ENCODE measurements at regions not wholly inside any gene's neighbourhood (a gene's known extent, or its start where the extent isn't known, plus 50 kb on each side); places are given as distances from the start of the nearest gene placed in this dataset.

DNA sequence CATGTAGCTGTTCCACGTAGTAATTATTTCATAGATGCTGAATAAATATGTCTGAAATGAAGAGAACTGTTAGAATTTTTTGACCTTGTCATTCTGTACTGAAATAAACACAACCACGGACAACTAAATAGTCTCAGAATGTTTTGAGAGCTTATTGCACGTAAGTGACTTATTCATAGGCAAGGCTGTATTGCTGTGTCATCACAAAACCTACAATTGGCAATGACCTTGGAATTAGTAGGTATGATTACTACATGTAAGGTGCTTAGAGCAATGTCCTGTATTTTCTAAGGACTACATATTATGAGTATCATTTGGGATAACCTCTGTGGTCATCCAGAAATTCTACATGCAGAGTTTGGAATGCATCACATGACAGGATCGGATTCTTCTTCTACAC is 237.2 kb upstream of the PUDP start:
- no peak overlapping the region for H3K4me3 Mint-ChIP-seq

DNA sequence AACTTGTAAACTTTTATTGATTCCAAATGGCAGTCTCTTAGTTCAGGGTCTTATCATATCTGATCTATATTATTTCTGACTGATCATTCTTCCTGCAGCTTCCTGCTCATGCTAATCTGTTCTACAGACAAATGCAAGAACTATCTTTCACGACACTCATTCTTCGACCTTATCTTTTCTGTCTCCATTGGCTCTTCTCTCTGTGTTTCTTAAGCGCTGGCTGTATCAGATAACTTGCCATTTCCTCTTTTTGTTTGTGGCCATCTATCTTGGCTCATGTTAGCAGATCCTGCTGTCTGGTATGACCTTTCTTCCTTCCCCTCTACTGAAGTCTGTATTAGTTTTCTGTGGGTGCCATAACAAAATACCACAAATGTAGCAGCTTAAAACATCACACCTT is 230.5 kb upstream of the PUDP start:
- DNase-seq (ENCODE audit: low read depth, low spot score): no peak
- Mint-ChIP-seq H3K27ac (ENCODE audit: unreplicated experiment) (no peak overlapping the region), H3K9me3 (peaks cover 10% of the 10 kb centered on the region), H3K4me3 (no peak overlapping the region), H3K4me1 (no peaks in the 10 kb centered on the region), H3K36me3 (ENCODE audit: low read depth) (peaks cover 4% of the 10 kb centered on the region), H3K27me3 (ENCODE audit: low read depth) (no peaks in the 10 kb centered on the region)
- TF ChIP-seq, protein P1, sequence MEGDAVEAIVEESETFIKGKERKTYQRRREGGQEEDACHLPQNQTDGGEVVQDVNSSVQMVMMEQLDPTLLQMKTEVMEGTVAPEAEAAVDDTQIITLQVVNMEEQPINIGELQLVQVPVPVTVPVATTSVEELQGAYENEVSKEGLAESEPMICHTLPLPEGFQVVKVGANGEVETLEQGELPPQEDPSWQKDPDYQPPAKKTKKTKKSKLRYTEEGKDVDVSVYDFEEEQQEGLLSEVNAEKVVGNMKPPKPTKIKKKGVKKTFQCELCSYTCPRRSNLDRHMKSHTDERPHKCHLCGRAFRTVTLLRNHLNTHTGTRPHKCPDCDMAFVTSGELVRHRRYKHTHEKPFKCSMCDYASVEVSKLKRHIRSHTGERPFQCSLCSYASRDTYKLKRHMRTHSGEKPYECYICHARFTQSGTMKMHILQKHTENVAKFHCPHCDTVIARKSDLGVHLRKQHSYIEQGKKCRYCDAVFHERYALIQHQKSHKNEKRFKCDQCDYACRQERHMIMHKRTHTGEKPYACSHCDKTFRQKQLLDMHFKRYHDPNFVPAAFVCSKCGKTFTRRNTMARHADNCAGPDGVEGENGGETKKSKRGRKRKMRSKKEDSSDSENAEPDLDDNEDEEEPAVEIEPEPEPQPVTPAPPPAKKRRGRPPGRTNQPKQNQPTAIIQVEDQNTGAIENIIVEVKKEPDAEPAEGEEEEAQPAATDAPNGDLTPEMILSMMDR (conservative IDR thresholded peaks at IDR 0.05): no peak

More for the DNA sequence above, 237.2 kb upstream of the PUDP start:
- H3K4me1 Mint-ChIP-seq: no peaks in the 10 kb centered on the region
- TF ChIP-seq, protein P1 (conservative IDR thresholded peaks at IDR 0.05): no peak
- no peaks in the 10 kb centered on the region for H3K27me3 Mint-ChIP-seq (ENCODE audit: low read depth)
- no peaks in the 10 kb centered on the region for H3K36me3 Mint-ChIP-seq (ENCODE audit: low read depth)
- H3K27ac Mint-ChIP-seq (ENCODE audit: unreplicated experiment): no peak overlapping the region
- DNase-seq (ENCODE audit: low read depth, low spot score): no peak
- no peaks in the 10 kb centered on the region for H3K9me3 Mint-ChIP-seq

DNA sequence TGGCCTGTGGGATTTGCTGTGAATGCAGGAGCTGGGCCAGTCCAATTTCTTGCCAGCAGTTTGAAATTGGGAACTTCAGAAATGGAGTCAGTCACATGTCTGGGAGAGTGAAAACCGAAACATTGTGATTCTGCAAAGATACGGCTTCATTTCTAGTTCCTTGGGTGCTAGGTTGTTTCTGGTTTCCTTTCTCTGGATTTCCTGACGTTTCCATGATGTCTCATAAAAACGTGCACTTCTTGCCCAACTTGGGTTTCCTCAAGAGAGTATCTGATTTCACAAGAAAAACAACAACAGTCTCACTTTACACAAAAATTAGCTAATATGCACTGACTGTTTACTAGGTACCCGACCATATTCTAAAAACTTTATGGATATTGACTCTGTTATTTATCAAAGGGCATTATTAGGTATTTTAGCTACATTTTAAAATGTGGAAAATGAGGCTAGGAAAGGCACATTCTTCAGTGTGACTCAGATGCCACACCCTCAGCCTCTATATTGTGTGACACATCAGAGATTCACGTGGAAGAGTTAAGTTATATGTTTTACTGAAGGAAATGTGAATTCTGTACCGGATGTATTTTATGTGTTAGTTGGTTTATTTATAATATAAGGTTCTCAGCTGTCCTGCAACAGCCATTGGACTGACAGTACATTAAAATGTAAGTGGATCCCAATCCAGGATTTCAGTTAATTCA is 225.0 kb upstream of the PUDP start:
- no peaks in the 10 kb centered on the region for H3K4me1 Mint-ChIP-seq

DNA sequence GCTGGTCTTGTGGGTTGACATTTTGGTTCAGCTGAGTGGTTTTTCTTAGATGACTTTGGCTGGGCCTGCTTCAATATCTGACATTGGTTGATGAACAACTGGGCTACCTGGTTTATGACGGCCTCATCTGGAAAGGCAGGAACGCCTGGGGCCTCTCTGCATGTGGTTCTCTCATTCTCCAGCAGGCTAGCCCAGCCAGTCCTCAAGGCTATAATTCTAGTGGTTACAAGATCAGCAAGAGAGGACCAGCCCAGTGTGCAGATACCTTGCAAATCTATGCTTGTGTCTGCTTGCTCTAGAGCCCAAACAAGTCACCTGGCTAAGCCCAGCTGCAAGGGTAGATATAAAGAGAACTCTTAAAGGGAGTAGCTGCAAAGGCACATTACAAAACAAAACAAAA is 214.2 kb upstream of the PUDP start:
- no peak for DNase-seq (ENCODE audit: low read depth, low spot score)
- Mint-ChIP-seq H3K4me3 (no peak overlapping the region), H3K27ac (ENCODE audit: unreplicated experiment) (no peak overlapping the region), H3K9me3 (no peaks in the 10 kb centered on the region), H3K36me3 (ENCODE audit: low read depth) (no peaks in the 10 kb centered on the region), H3K27me3 (ENCODE audit: low read depth) (no peaks in the 10 kb centered on the region), H3K4me1 (peaks cover 9% of the 10 kb centered on the region)
- TF ChIP-seq, protein P1 (conservative IDR thresholded peaks at IDR 0.05): peak; percentile 20

More for the DNA sequence above, 225.0 kb upstream of the PUDP start:
- Mint-ChIP-seq H3K9me3 (peaks cover 12% of the 10 kb centered on the region), H3K4me3 (no peak overlapping the region), H3K36me3 (ENCODE audit: low read depth) (peaks cover 10% of the 10 kb centered on the region), H3K27me3 (ENCODE audit: low read depth) (no peaks in the 10 kb centered on the region), H3K27ac (ENCODE audit: unreplicated experiment) (no peak overlapping the region)
- TF ChIP-seq, protein P1 (conservative IDR thresholded peaks at IDR 0.05): no peak
- no peak for DNase-seq (ENCODE audit: low read depth, low spot score)

DNA sequence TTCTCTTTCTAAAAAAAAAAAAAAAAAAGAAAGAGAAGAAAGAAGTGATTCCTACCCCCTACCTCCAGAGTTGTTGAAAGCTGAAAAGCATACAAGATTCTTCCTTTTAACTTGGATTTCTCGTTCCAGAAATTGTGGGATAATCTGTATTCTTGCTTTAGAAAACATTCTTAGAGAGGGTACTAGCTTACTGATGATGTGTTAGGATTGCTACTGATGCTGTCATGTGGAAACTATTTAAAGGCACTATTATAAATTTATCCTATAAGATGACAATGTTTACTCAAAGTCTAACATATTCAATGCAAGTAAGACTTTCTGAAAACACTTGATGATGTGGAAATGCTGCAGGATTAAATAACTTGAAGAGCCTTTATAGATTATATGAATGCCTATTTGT is 204.0 kb upstream of the PUDP start:
- TF ChIP-seq, protein P1 (conservative IDR thresholded peaks at IDR 0.05): no peak
- H3K27me3 Mint-ChIP-seq (ENCODE audit: low read depth): no peaks in the 10 kb centered on the region
- H3K4me1 Mint-ChIP-seq: no peaks in the 10 kb centered on the region
- no peaks in the 10 kb centered on the region for H3K9me3 Mint-ChIP-seq
- H3K36me3 Mint-ChIP-seq (ENCODE audit: low read depth): no peaks in the 10 kb centered on the region
- no peak overlapping the region for H3K27ac Mint-ChIP-seq (ENCODE audit: unreplicated experiment)
- no peak for DNase-seq (ENCODE audit: low read depth, low spot score)
- H3K4me3 Mint-ChIP-seq: no peak overlapping the region

All from neural crest cell (in vitro differentiated cells).